ENCODE measurements at regions not wholly inside any gene's neighbourhood (a gene's known extent, or its start where the extent isn't known, plus 50 kb on each side); places are given as distances from the start of the nearest gene placed in this dataset.

- DNase-seq, result no peak
- TF ChIP-seq, protein P1, sequence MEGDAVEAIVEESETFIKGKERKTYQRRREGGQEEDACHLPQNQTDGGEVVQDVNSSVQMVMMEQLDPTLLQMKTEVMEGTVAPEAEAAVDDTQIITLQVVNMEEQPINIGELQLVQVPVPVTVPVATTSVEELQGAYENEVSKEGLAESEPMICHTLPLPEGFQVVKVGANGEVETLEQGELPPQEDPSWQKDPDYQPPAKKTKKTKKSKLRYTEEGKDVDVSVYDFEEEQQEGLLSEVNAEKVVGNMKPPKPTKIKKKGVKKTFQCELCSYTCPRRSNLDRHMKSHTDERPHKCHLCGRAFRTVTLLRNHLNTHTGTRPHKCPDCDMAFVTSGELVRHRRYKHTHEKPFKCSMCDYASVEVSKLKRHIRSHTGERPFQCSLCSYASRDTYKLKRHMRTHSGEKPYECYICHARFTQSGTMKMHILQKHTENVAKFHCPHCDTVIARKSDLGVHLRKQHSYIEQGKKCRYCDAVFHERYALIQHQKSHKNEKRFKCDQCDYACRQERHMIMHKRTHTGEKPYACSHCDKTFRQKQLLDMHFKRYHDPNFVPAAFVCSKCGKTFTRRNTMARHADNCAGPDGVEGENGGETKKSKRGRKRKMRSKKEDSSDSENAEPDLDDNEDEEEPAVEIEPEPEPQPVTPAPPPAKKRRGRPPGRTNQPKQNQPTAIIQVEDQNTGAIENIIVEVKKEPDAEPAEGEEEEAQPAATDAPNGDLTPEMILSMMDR (IDR thresholded peaks at IDR 0.05), result no peak
- Histone ChIP-seq H3K9me3 (no peaks in the 10 kb centered on the region), H3K36me3 (ENCODE audit: low read depth) (no peaks in the 10 kb centered on the region), H3K4me3 (no peak overlapping the region), H3K4me1 (ENCODE audit: low read depth) (no peaks in the 10 kb centered on the region)
- intact Hi-C loops (cut with DNase I, micrococcal nuclease), result no loop called here
- ATAC-seq, result no peak
These were observed 52.1 kb upstream of the PKIB start for GRCh38 chr6:122558080-122558479.
